WTC11 (cell line): ENCODE measurements at regions not wholly inside any gene's neighbourhood (a gene's known extent, or its start where the extent isn't known, plus 50 kb on each side); places are given as distances from the start of the nearest gene placed in this dataset.

Source experiments
- ATAC-seq: fragments of 200-7000 bp; cut with Tn5 transposase; 2 replicates; pipeline ENCODE4 v1.10.0; 2021; ENCODE audit warnings: mild to moderate bottlenecking, moderate library complexity
- CTCF ChIA-PET: fragments of 300-600 bp; sonication (Branson Sonifier 250); formaldehyde crosslinking; loops from one replicate; lab custom pipeline; 2021; ENCODE audit warnings: antibody characterized with exemption; lab: Charles Lee
- POLR2A ChIA-PET: fragments of 350-600 bp; sonication (Branson Sonifier 250); formaldehyde crosslinking; loops from one replicate; lab custom pipeline; 2021; ENCODE audit warnings: antibody characterized with exemption; lab: Charles Lee
- DNase-seq: peaks from one replicate; pipeline ENCODE4 v3.0.0; 2021; ENCODE audit warnings: low spot score
- H3K27ac Mint-ChIP-seq: 2 replicates; pipeline ENCODE4 v1.8.0; 2021; ENCODE audit warnings: mixed read lengths
- H3K27me3 Mint-ChIP-seq: 2 replicates; pipeline ENCODE4 v1.8.0; 2021; ENCODE audit warnings: low read depth, mild to moderate bottlenecking, moderate library complexity, mixed read lengths
- H3K36me3 Mint-ChIP-seq: 2 replicates; pipeline ENCODE4 v1.8.0; 2021; ENCODE audit warnings: mixed read lengths
- H3K4me1 Mint-ChIP-seq: 2 replicates; pipeline ENCODE4 v1.8.0; 2022; ENCODE audit warnings: mixed read lengths
- H3K4me3 Mint-ChIP-seq: 2 replicates; pipeline ENCODE4 v1.8.0; 2021; ENCODE audit warnings: mild to moderate bottlenecking, moderate library complexity, mixed read lengths
- H3K9me3 Mint-ChIP-seq: 2 replicates; pipeline ENCODE4 v1.8.0; 2021; ENCODE audit warnings: mixed read lengths
- AR ChIP-seq: fragments of 250-450 bp; sonication (Bioruptor Pico); IDR thresholded peaks from 2 replicates; pipeline ENCODE4 v1.9.0; 2021; ENCODE audit warnings: mild to moderate bottlenecking
- ARID4B ChIP-seq: sonication (generic); formaldehyde crosslinking; IDR thresholded peaks from 2 replicates; pipeline ENCODE4 v1.8.0; 2023; ENCODE audit warnings: missing genetic modification reagents, mild to moderate bottlenecking, borderline replicate concordance
- CDX4 ChIP-seq: fragments of 250-450 bp; sonication (Bioruptor Pico); IDR thresholded peaks from 2 replicates; pipeline ENCODE4 v1.9.0; 2021; ENCODE audit warnings: moderate library complexity, mild to moderate bottlenecking, inconsistent platforms, borderline replicate concordance
- ELF4 ChIP-seq: sonication (generic); formaldehyde crosslinking; IDR thresholded peaks from 2 replicates; pipeline ENCODE4 v1.8.1; 2022; ENCODE audit warnings: low read depth, mild to moderate bottlenecking, moderate library complexity, missing genetic modification reagents
- ESRRA ChIP-seq: sonication (generic); formaldehyde crosslinking; IDR thresholded peaks from 2 replicates; pipeline ENCODE4 v1.8.1; 2022; ENCODE audit warnings: mild to moderate bottlenecking, missing genetic modification reagents, borderline replicate concordance
- FOXP4 ChIP-seq: sonication (generic); formaldehyde crosslinking; IDR thresholded peaks from 2 replicates; pipeline ENCODE4 v1.8.0; 2022; ENCODE audit warnings: mild to moderate bottlenecking, missing genetic modification reagents
- GRHL2 ChIP-seq: fragments of 250-450 bp; sonication (Bioruptor Pico); IDR thresholded peaks from 2 replicates; pipeline ENCODE4 v1.8.0; 2022; ENCODE audit warnings: mild to moderate bottlenecking, moderate library complexity; ENCODE audit not compliant: insufficient replicate concordance, severe bottlenecking
- MAX ChIP-seq: sonication (generic); formaldehyde crosslinking; IDR thresholded peaks from 2 replicates; pipeline ENCODE4 v1.8.0; 2022; ENCODE audit warnings: mild to moderate bottlenecking, missing genetic modification reagents
- NR2C2 ChIP-seq: sonication (generic); formaldehyde crosslinking; IDR thresholded peaks from 2 replicates; pipeline ENCODE4 v1.8.0; 2022; ENCODE audit warnings: mild to moderate bottlenecking, missing genetic modification reagents
- RELA ChIP-seq: sonication (generic); formaldehyde crosslinking; IDR thresholded peaks from 2 replicates; pipeline ENCODE4 v1.8.1; 2022; ENCODE audit warnings: missing genetic modification reagents, mild to moderate bottlenecking, borderline replicate concordance
- SMAD4 ChIP-seq: sonication (generic); formaldehyde crosslinking; IDR thresholded peaks from 2 replicates; pipeline ENCODE4 v1.8.0; 2022; ENCODE audit warnings: mild to moderate bottlenecking, missing genetic modification reagents
- STAT6 ChIP-seq: sonication (generic); formaldehyde crosslinking; conservative IDR thresholded peaks from 2 replicates; pipeline ENCODE4 v1.8.1; 2023; ENCODE audit warnings: mild to moderate bottlenecking, low read depth, missing genetic modification reagents, moderate library complexity
- TEAD4 ChIP-seq: sonication (generic); formaldehyde crosslinking; IDR thresholded peaks from 2 replicates; pipeline ENCODE4 v1.8.0; 2022; ENCODE audit warnings: mild to moderate bottlenecking, missing genetic modification reagents
- ZMAT4 ChIP-seq: fragments of 250-450 bp; sonication (Bioruptor Pico); IDR thresholded peaks from 2 replicates; pipeline ENCODE4 v1.9.0; 2021; ENCODE audit warnings: mild to moderate bottlenecking
- ZNF121 ChIP-seq: sonication (generic); formaldehyde crosslinking; IDR thresholded peaks from 2 replicates; pipeline ENCODE4 v1.8.0; 2023; ENCODE audit warnings: missing genetic modification reagents
- ZNF416 ChIP-seq: fragments of 250-450 bp; sonication (Bioruptor Pico); IDR thresholded peaks from 2 replicates; pipeline ENCODE4 v1.9.0; 2021; ENCODE audit warnings: mild to moderate bottlenecking, inconsistent platforms

- TF ChIP-seq ZNF121 (CRISPR knock-in tag) (no peak), MAX (CRISPR knock-in tag) (no peak), RELA (CRISPR knock-in tag) (no peak), GRHL2 (no peak), ESRRA (no peak), SMAD4 (CRISPR knock-in tag) (no peak), AR (CRISPR knock-in tag) (no peak), ELF4 (CRISPR knock-in tag) (no peak)
- TF ChIP-seq, all 79 proteins: peak for 0
Observed at GRCh38 chr5:102077920-102078319, 218.2 kb downstream of the SLCO4C1 start (continued).

- Mint-ChIP-seq H3K27me3 (no peaks in the 10 kb centered on the region), H3K4me1 (peaks cover 4% of the 10 kb centered on the region; the same call in 1 of the 2 replicates), H3K4me3 (no peak overlapping the region), H3K9me3 (no peaks in the 10 kb centered on the region), H3K27ac (no peak overlapping the region), H3K36me3 (no peaks in the 10 kb centered on the region)
- DNase-seq = no peak
- no peak for ATAC-seq
- CTCF ChIA-PET = no interaction called here
- POLR2A ChIA-PET = no interaction called here
- TF ChIP-seq STAT6 = no peak
Observed at GRCh38 chr5:102069974-102070373, 226.1 kb downstream of the SLCO4C1 start.

- ATAC-seq = no peak
- Mint-ChIP-seq H3K4me1 (peaks cover 4% of the 10 kb centered on the region; the same call in 1 of the 2 replicates), H3K4me3 (no peak overlapping the region), H3K27me3 (no peaks in the 10 kb centered on the region), H3K27ac (no peak overlapping the region), H3K9me3 (no peaks in the 10 kb centered on the region), H3K36me3 (no peaks in the 10 kb centered on the region)
- ChIA-PET POLR2A (no interaction called here), CTCF (no interaction called here)
- DNase-seq = no peak
- TF ChIP-seq TEAD4 (CRISPR knock-in tag) = no peak
- no peak for TF ChIP-seq NR2C2
- no peak for TF ChIP-seq CDX4 (CRISPR knock-in tag)
- no peak for TF ChIP-seq ZMAT4 (CRISPR knock-in tag)
- TF ChIP-seq FOXP4 = no peak
- TF ChIP-seq ARID4B = no peak
- no peak for TF ChIP-seq ZNF416 (CRISPR knock-in tag)
Observed at GRCh38 chr5:102068870-102069269, 227.2 kb downstream of the SLCO4C1 start.
